Left ventricle myocardium inferior (tissue), 1 donor: ENCODE measurements at regions not wholly inside any gene's neighbourhood (a gene's known extent, or its start where the extent isn't known, plus 50 kb on each side); places are given as distances from the start of the nearest gene placed in this dataset.
A peak's percentile ranks its signal among the peaks of the same experiment; 100 is the strongest.

Source experiments
- DNase-seq: peaks from one replicate; pipeline ENCODE4 v3.0.0-alpha.2; 2020
- H3K27ac ChIP-seq: fragments of 200-600 bp; replicated peaks from 2 replicates; pipeline ENCODE4 v1.8.0; 2021
- H3K27me3 ChIP-seq: fragments of 200-600 bp; 2 replicates; pipeline ENCODE4 v1.8.0; 2021; ENCODE audit warnings: low read depth
- H3K36me3 ChIP-seq: fragments of 200-600 bp; 2 replicates; pipeline ENCODE4 v1.8.0; 2021
- H3K4me1 ChIP-seq: fragments of 200-600 bp; 2 replicates; pipeline ENCODE4 v1.8.0; 2021
- H3K4me3 ChIP-seq: fragments of 200-600 bp; 2 replicates; pipeline ENCODE4 v1.8.0; 2021; ENCODE audit warnings: mild to moderate bottlenecking, moderate library complexity
- H3K9me3 ChIP-seq: fragments of 200-600 bp; replicated peaks from 2 replicates; pipeline ENCODE4 v1.8.0; 2021
- CTCF ChIP-seq: fragments of 200-600 bp; IDR thresholded peaks from 2 replicates; pipeline ENCODE4 v1.8.0; 2021; ENCODE audit warnings: antibody characterized with exemption, mild to moderate bottlenecking, borderline replicate concordance
- intact Hi-C: fragments of 100-400 bp; cut with micrococcal nuclease; formaldehyde crosslinking; loops from one replicate; pipeline ENCODE4 v1.11.0; 2022
- donor health status: DM: no; HTN: yes; CAD: no; lungs with severe emphysema.

- DNase-seq = no peak
- H3K36me3 ChIP-seq = no peaks in the 10 kb centered on the region
- TF ChIP-seq CTCF = no peak
- H3K4me3 ChIP-seq = no peak overlapping the region
- peaks cover 54% of the 10 kb centered on the region for H3K27me3 ChIP-seq
- H3K4me1 ChIP-seq = no peaks in the 10 kb centered on the region
- intact Hi-C loops = no loop called here
- no peaks in the 10 kb centered on the region for H3K9me3 ChIP-seq
- H3K27ac ChIP-seq = no peak overlapping the region
Observed at GRCh38 chr17:72466606-72467005, 345.8 kb downstream of the SOX9 start.

- no peak for TF ChIP-seq CTCF
- intact Hi-C loops = no loop called here
- Histone ChIP-seq H3K4me1 (no peaks in the 10 kb centered on the region), H3K27me3 (peaks cover 44% of the 10 kb centered on the region), H3K27ac (no peak overlapping the region), H3K36me3 (no peaks in the 10 kb centered on the region), H3K4me3 (no peak overlapping the region), H3K9me3 (no peaks in the 10 kb centered on the region)
- DNase-seq = peak; percentile 32
Observed at GRCh38 chr17:72467841-72468653, 347.2 kb downstream of the SOX9 start.

GRCh38 chr17:72468841-72469240 lies 348.0 kb downstream of the SOX9 start:
- Histone ChIP-seq H3K4me3 (no peak overlapping the region), H3K9me3 (peaks cover 1% of the 10 kb centered on the region), H3K27me3 (peaks cover 40% of the 10 kb centered on the region), H3K4me1 (no peaks in the 10 kb centered on the region), H3K36me3 (no peaks in the 10 kb centered on the region), H3K27ac (no peak overlapping the region)
- no peak for TF ChIP-seq CTCF
- DNase-seq = no peak
- intact Hi-C loops = no loop called here

- no peak for DNase-seq
- no peaks in the 10 kb centered on the region for H3K36me3 ChIP-seq
- no peak for TF ChIP-seq CTCF
Observed at GRCh38 chr17:72470121-72470705, 349.4 kb downstream of the SOX9 start.

GRCh38 chr17:72470734-72471133 lies 349.9 kb downstream of the SOX9 start:
- H3K27ac ChIP-seq = no peak overlapping the region
- intact Hi-C loops = no loop called here
- TF ChIP-seq CTCF = no peak
- no peaks in the 10 kb centered on the region for H3K4me1 ChIP-seq
- DNase-seq = no peak
- H3K4me3 ChIP-seq = no peak overlapping the region
- peaks cover 22% of the 10 kb centered on the region for H3K27me3 ChIP-seq
- no peaks in the 10 kb centered on the region for H3K36me3 ChIP-seq
- peaks cover 20% of the 10 kb centered on the region for H3K9me3 ChIP-seq

More at GRCh38 chr17:72470121-72470705, 349.4 kb downstream of the SOX9 start:
- Histone ChIP-seq H3K27ac (no peak overlapping the region), H3K27me3 (peaks cover 27% of the 10 kb centered on the region), H3K9me3 (peaks cover 15% of the 10 kb centered on the region), H3K4me3 (no peak overlapping the region), H3K4me1 (no peaks in the 10 kb centered on the region)
- intact Hi-C loops = no loop called here
